ENCODE measurements at regions not wholly inside any gene's neighbourhood (a gene's known extent, or its start where the extent isn't known, plus 50 kb on each side); places are given as distances from the start of the nearest gene placed in this dataset.
A peak's percentile ranks its signal among the peaks of the same experiment; 100 is the strongest.

- TF ChIP-seq NONO (IDR thresholded peaks at IDR 0.05; ENCODE audit: low read depth in 2 of 2, low read length in 1 of 2) = peak in 1 of 2 experiments; percentile 88; a peak in 1 of 4 replicates
- no peak for TF ChIP-seq CBX1 (IDR thresholded peaks at IDR 0.05; ENCODE audit: low read depth)
- peak; percentile 79 for TF ChIP-seq ATF7 (IDR thresholded peaks at IDR 0.05)
- TF ChIP-seq BRF1 (IDR thresholded peaks at IDR 0.05; ENCODE audit: borderline replicate concordance, extremely low read depth, insufficient read length) = no peak
- peak; percentile 33 for TF ChIP-seq E2F8 (IDR thresholded peaks at IDR 0.05; ENCODE audit: low read depth, partially characterized antibody)
- peak; percentile 36 to 78 for TF ChIP-seq AFF1 (IDR thresholded peaks at IDR 0.05; ENCODE audit: low read depth in 1 of 2, partially characterized antibody in 2 of 2)
- TF ChIP-seq ZNF79 (CRISPR knock-in tag; IDR thresholded peaks at IDR 0.05; ENCODE audit: low read depth) = peak; percentile 73; the same call in 1 of the 2 replicates
- no peak for TF ChIP-seq KLF10 (CRISPR knock-in tag; IDR thresholded peaks at IDR 0.05)
- peak; percentile 99 for TF ChIP-seq MTA2 (IDR thresholded peaks at IDR 0.05; ENCODE audit: low read depth)
- peak; percentile 88 for TF ChIP-seq NFIC (IDR thresholded peaks at IDR 0.05)
- TF ChIP-seq PHTF2 (CRISPR knock-in tag; IDR thresholded peaks at IDR 0.05) = peak; percentile 46; the same call in 1 of the 2 replicates
- TF ChIP-seq SMAD3 (CRISPR knock-in tag; conservative IDR thresholded peaks at IDR 0.05) = peak; percentile 49; the same call in 1 of the 2 replicates
- TF ChIP-seq CBFA2T3 (IDR thresholded peaks at IDR 0.05) = peak; percentile 98
- TF ChIP-seq ZNF740 (CRISPR knock-in tag; IDR thresholded peaks at IDR 0.05) = no peak
- no peak for TF ChIP-seq ZNF740 (tag; IDR thresholded peaks at IDR 0.05)
- TF ChIP-seq NCOR1 (IDR thresholded peaks at IDR 0.05) = peak; percentile 98
- TF ChIP-seq CXXC5 (CRISPR knock-in tag; IDR thresholded peaks at IDR 0.05) = peak; percentile 60
- peak; percentile 72; the same call in 1 of the 2 replicates for TF ChIP-seq DMBX1 (CRISPR knock-in tag; IDR thresholded peaks at IDR 0.05; ENCODE audit: borderline replicate concordance)
- peak; percentile 50; the same call in 1 of the 2 replicates for TF ChIP-seq KLF6 (CRISPR knock-in tag; IDR thresholded peaks at IDR 0.05; ENCODE audit: borderline replicate concordance)
- no peak for TF ChIP-seq ZNF444 (CRISPR knock-in tag; IDR thresholded peaks at IDR 0.05)
- TF ChIP-seq FOXA3 (CRISPR knock-in tag; conservative IDR thresholded peaks at IDR 0.05 in 1 of 2, IDR thresholded peaks at IDR 0.05 in 1 of 2) = peak in 1 of 2 experiments; percentile 38; a peak in 1 of 4 replicates
- peak; percentile 44 for TF ChIP-seq NEUROD1 (IDR thresholded peaks at IDR 0.05; ENCODE audit: borderline replicate concordance, low read depth, low read length, partially characterized antibody)
- peak; percentile 99 for TF ChIP-seq STAT5A (IDR thresholded peaks at IDR 0.05; ENCODE audit: borderline replicate concordance, low read length)
These were observed 192.5 kb upstream of the MAN1A1 start (continued) for GRCh38 chr6:119542037-119542436.
